Activated T-helper 1 cell treated with anti-CD3 and anti-CD28 coated beads, Interleukin-12 subunit alpha, Interleukin-12 subunit beta, Interleukin-2, Interleukin-4 antibody, amounts not matched to agents 30 ng/mL and 10 ng/mL and 1 ng/mL, durations not matched to agents 14 hours and 24 hours and 36 hours (primary cell): ENCODE measurements at regions not wholly inside any gene's neighbourhood (a gene's known extent, or its start where the extent isn't known, plus 50 kb on each side); places are given as distances from the start of the nearest gene placed in this dataset.

ENCODE experiments used
- DNase-seq: peaks from one replicate; pipeline ENCODE4 v3.0.0; 2021; ENCODE audit warnings: low spot score
- H3K27ac Mint-ChIP-seq: one replicate; pipeline ENCODE4 v1.8.0; 2021; ENCODE audit warnings: mild to moderate bottlenecking, mixed read lengths
- H3K27me3 Mint-ChIP-seq: one replicate; pipeline ENCODE4 v1.8.0; 2022; ENCODE audit warnings: mild to moderate bottlenecking, moderate library complexity, mixed read lengths; ENCODE audit not compliant: insufficient read depth
- H3K36me3 Mint-ChIP-seq: one replicate; pipeline ENCODE4 v1.8.0; 2021; ENCODE audit warnings: low read depth, mixed read lengths
- H3K4me1 Mint-ChIP-seq: one replicate; pipeline ENCODE4 v1.8.0; 2021; ENCODE audit warnings: low read depth, mixed read lengths
- H3K4me3 Mint-ChIP-seq: one replicate; pipeline ENCODE4 v1.8.0; 2021; ENCODE audit warnings: mild to moderate bottlenecking, moderate library complexity, mixed read lengths
- H3K9me3 Mint-ChIP-seq: one replicate; pipeline ENCODE4 v1.8.0; 2021; ENCODE audit warnings: mixed read lengths
- intact Hi-C: fragments of 100-400 bp; cut with micrococcal nuclease; formaldehyde crosslinking; loops from one replicate; pipeline ENCODE4 v1.15.1; 2024

- no peaks in the 10 kb centered on the region for H3K27me3 Mint-ChIP-seq
- DNase-seq: no peak
- intact Hi-C loops: no loop called here
- H3K4me3 Mint-ChIP-seq: no peak overlapping the region
- H3K9me3 Mint-ChIP-seq: no peaks in the 10 kb centered on the region
- H3K27ac Mint-ChIP-seq: no peak overlapping the region
- H3K4me1 Mint-ChIP-seq: no peaks in the 10 kb centered on the region
- no peaks in the 10 kb centered on the region for H3K36me3 Mint-ChIP-seq
These were observed 64.7 kb upstream of the HS3ST5 start for GRCh38 chr6:114407426-114408035.

- Mint-ChIP-seq H3K27me3 (no peaks in the 10 kb centered on the region), H3K36me3 (no peaks in the 10 kb centered on the region), H3K27ac (no peak overlapping the region), H3K4me1 (no peaks in the 10 kb centered on the region), H3K4me3 (no peak overlapping the region), H3K9me3 (no peaks in the 10 kb centered on the region)
- intact Hi-C loops: no loop called here
- DNase-seq: no peak
These were observed 61.6 kb upstream of the HS3ST5 start for GRCh38 chr6:114404339-114404955.

- H3K27ac Mint-ChIP-seq: no peak overlapping the region
- DNase-seq: no peak
These were observed 61.0 kb upstream of the HS3ST5 start for GRCh38 chr6:114403858-114404257.

GRCh38 chr6:114398481-114398880 is 55.7 kb upstream of the HS3ST5 start:
- intact Hi-C loops: no loop called here
- no peaks in the 10 kb centered on the region for H3K36me3 Mint-ChIP-seq
- DNase-seq: no peak
- no peaks in the 10 kb centered on the region for H3K9me3 Mint-ChIP-seq
- H3K27me3 Mint-ChIP-seq: no peaks in the 10 kb centered on the region
- H3K27ac Mint-ChIP-seq: no peak overlapping the region
- H3K4me3 Mint-ChIP-seq: no peak overlapping the region
- H3K4me1 Mint-ChIP-seq: no peaks in the 10 kb centered on the region

More at GRCh38 chr6:114403858-114404257, 61.0 kb upstream of the HS3ST5 start:
- intact Hi-C loops: no loop called here
- no peak overlapping the region for H3K4me3 Mint-ChIP-seq
- H3K27me3 Mint-ChIP-seq: no peaks in the 10 kb centered on the region
- no peaks in the 10 kb centered on the region for H3K4me1 Mint-ChIP-seq
- H3K9me3 Mint-ChIP-seq: no peaks in the 10 kb centered on the region
- no peaks in the 10 kb centered on the region for H3K36me3 Mint-ChIP-seq
